ENCODE measurements at regions not wholly inside any gene's neighbourhood (a gene's known extent, or its start where the extent isn't known, plus 50 kb on each side); places are given as distances from the start of the nearest gene placed in this dataset.

- Histone ChIP-seq H3K27me3 (ENCODE audit: control insufficient read depth, insufficient read depth, low read length) (no peaks in the 10 kb centered on the region), H2BK5ac (ENCODE audit: low read depth, low read length, poor library complexity, severe bottlenecking) (no peak overlapping the region), H2BK15ac (ENCODE audit: low read depth, low read length) (no peak overlapping the region), H4K20me1 (ENCODE audit: insufficient read depth, low read length) (no peaks in the 10 kb centered on the region), H3K4me1 (ENCODE audit: control insufficient read depth, insufficient read depth, low read length) (no peaks in the 10 kb centered on the region), H3K18ac (ENCODE audit: low read depth, low read length) (no peak overlapping the region), H4K8ac (ENCODE audit: low read depth in 2 of 2, low read length in 2 of 2) (no peak overlapping the region), H2BK120ac (ENCODE audit: low read depth, low read length) (no peak overlapping the region), H3K23ac (ENCODE audit: low read depth, low read length) (no peak overlapping the region), H3K36me3 (ENCODE audit: control insufficient read depth, insufficient read depth, low read length) (no peaks in the 10 kb centered on the region), H3K9ac (ENCODE audit: low read depth, low read length) (no peak overlapping the region), H2AK5ac (ENCODE audit: low read depth, low read length) (no peak overlapping the region), H3K9me3 (ENCODE audit: control insufficient read depth, insufficient read depth, low read length) (no peaks in the 10 kb centered on the region), H2AFZ (replicated peaks; ENCODE audit: low read length, poor library complexity) (no peak overlapping the region), H3K9me1 (ENCODE audit: insufficient read depth, low read length) (no peaks in the 10 kb centered on the region), H3K27ac (ENCODE audit: insufficient read depth, low read length) (no peak overlapping the region), H3K79me1 (ENCODE audit: low read depth in 1 of 2, low read length in 2 of 2) (no peaks in the 10 kb centered on the region), H2AK9ac (replicated peaks; ENCODE audit: low read depth, low read length, poor library complexity) (no peak overlapping the region), H3K14ac (replicated peaks; ENCODE audit: low read depth, low read length) (no peak overlapping the region), H2BK20ac (ENCODE audit: low read depth, low read length) (no peak overlapping the region), H3K4ac (ENCODE audit: low read depth, low read length) (no peak overlapping the region), H3K4me3 (ENCODE audit: insufficient read depth, low read depth, low read length) (no peak overlapping the region), H4K91ac (ENCODE audit: insufficient read depth, low read depth, low read length) (no peak overlapping the region), H3K56ac (ENCODE audit: extremely low read depth, insufficient read depth, low read length) (no peak overlapping the region), H3K4me2 (ENCODE audit: low read depth, low read length) (no peak overlapping the region), H4K5ac (ENCODE audit: low read depth, low read length) (no peak overlapping the region)
- ChIA-PET CTCF (no interaction called here), POLR2A (ENCODE audit: unreplicated experiment) (no interaction called here)
- DNase-seq = no peak
- TF ChIP-seq RFX5 (IDR thresholded peaks at IDR 0.05; ENCODE audit: low read depth, low read length) = no peak
- no peak for TF ChIP-seq RAD21 (IDR thresholded peaks at IDR 0.05; ENCODE audit: low read length)
- no peak for TF ChIP-seq CTCF (conservative IDR thresholded peaks at IDR 0.05; ENCODE audit: low read depth, low read length)
- TF ChIP-seq RCOR1 (IDR thresholded peaks at IDR 0.05; ENCODE audit: insufficient replicate concordance, low read length) = no peak
- no peak for TF ChIP-seq FOS (IDR thresholded peaks at IDR 0.05; ENCODE audit: low read depth, low read length)
- no peak for TF ChIP-seq CEBPB (IDR thresholded peaks at IDR 0.05; ENCODE audit: low read depth, low read length)
- no peak for TF ChIP-seq SMC3 (IDR thresholded peaks at IDR 0.05; ENCODE audit: low read depth, low read length)
- no peak for TF ChIP-seq MXI1 (IDR thresholded peaks at IDR 0.05; ENCODE audit: borderline replicate concordance, low read depth, low read length)
- no peak for TF ChIP-seq MAFK (IDR thresholded peaks at IDR 0.05; ENCODE audit: low read depth, low read length)
- no peak for TF ChIP-seq MAZ (IDR thresholded peaks at IDR 0.05; ENCODE audit: borderline replicate concordance, low read depth, low read length)
- TF ChIP-seq POLR2A (IDR thresholded peaks at IDR 0.05; ENCODE audit: low read depth, low read length) = no peak
- TF ChIP-seq CHD1 (IDR thresholded peaks at IDR 0.05; ENCODE audit: low read depth, low read length) = no peak
- no peak for ATAC-seq (ENCODE audit: low read depth)
- dilution Hi-C loops (cut with HindIII; ENCODE audit: low sequenced_read_pairs, unreplicated experiment) = no loop called here
- in situ Hi-C loops (cut with MboI; ENCODE audit: low sequenced_read_pairs) = no loop called here
- no TSS peak for BruUV-seq (replicated peaks)
- WGBS, 2 experiments (ENCODE audit: extremely low coverage in 2 of 2, insufficient read length in 1 of 2) = no CpG with 5 or more reads among the region's 1 CpG
- intact Hi-C loops (cut with micrococcal nuclease) = no loop called here
These were observed 2344.7 kb upstream of the ACO1 start for GRCh38 chr9:30039712-30040111.
